IMR-90 (cell line): ENCODE measurements at regions not wholly inside any gene's neighbourhood (a gene's known extent, or its start where the extent isn't known, plus 50 kb on each side); places are given as distances from the start of the nearest gene placed in this dataset.

Experiments
- ATAC-seq: fragments of 200-7000 bp; cut with Tn5 transposase; 2 replicates; pipeline ENCODE4 v1.9.1; 2020; ENCODE audit warnings: low read depth, mild to moderate bottlenecking, moderate library complexity
- BruUV-seq: library from RNA; stranded (reverse); fragments of 400-500 nt; replicated peaks from 2 replicates; lab custom pipeline; 2021; lab: Mats Ljungman, UMichigan
- CTCF ChIA-PET: fragments of 300-600 bp; formaldehyde crosslinking; extraction: SDS; loops from one replicate; lab custom pipeline; 2021; ENCODE audit warnings: antibody characterized with exemption; lab: Yijun Ruan, JAX
- POLR2A ChIA-PET: fragments of 300-600 bp; sonication (Branson Sonifier 250); formaldehyde crosslinking; loops from one replicate; lab custom pipeline; 2022; ENCODE audit warnings: antibody characterized with exemption; ENCODE audit not compliant: unreplicated experiment; lab: Charles Lee
- DNase-seq: peaks from one replicate; pipeline ENCODE4 v3.0.0; 2013
- H2AFZ ChIP-seq: replicated peaks from 2 replicates; pipeline ENCODE3; 2013; ENCODE audit warnings: low read length, mild to moderate bottlenecking; ENCODE audit not compliant: poor library complexity
- H2AK5ac ChIP-seq: 2 replicates; pipeline ENCODE4 v1.6.1; 2013; ENCODE audit warnings: low read depth, low read length, inconsistent platforms
- H2AK9ac ChIP-seq: replicated peaks from 2 replicates; pipeline ENCODE3; 2013; ENCODE audit warnings: mild to moderate bottlenecking, low read depth, low read length, moderate library complexity; ENCODE audit not compliant: poor library complexity
- H2BK120ac ChIP-seq: 2 replicates; pipeline ENCODE4 v1.6.1; 2013; ENCODE audit warnings: low read depth, low read length, inconsistent platforms
- H2BK15ac ChIP-seq: 3 replicates; pipeline ENCODE4 v1.6.1; 2013; ENCODE audit warnings: low read depth, low read length, inconsistent platforms
- H2BK20ac ChIP-seq: 2 replicates; pipeline ENCODE4 v1.6.1; 2013; ENCODE audit warnings: low read depth, mild to moderate bottlenecking, inconsistent platforms, low read length, moderate library complexity
- H2BK5ac ChIP-seq: 2 replicates; pipeline ENCODE4 v1.6.1; 2013; ENCODE audit warnings: mild to moderate bottlenecking, low read depth, low read length, inconsistent platforms; ENCODE audit not compliant: poor library complexity, severe bottlenecking
- H3K14ac ChIP-seq: replicated peaks from 2 replicates; pipeline ENCODE4 v1.6.1; 2013; ENCODE audit warnings: low read depth, low read length, inconsistent platforms
- H3K18ac ChIP-seq: 2 replicates; pipeline ENCODE4 v1.6.1; 2013; ENCODE audit warnings: low read depth, low read length, control low read depth
- H3K23ac ChIP-seq: 2 replicates; pipeline ENCODE4 v1.6.1; 2013; ENCODE audit warnings: low read depth, low read length, inconsistent platforms
- H3K27ac ChIP-seq: 2 replicates; pipeline ENCODE4 v1.5.1; 2013; ENCODE audit warnings: mild to moderate bottlenecking, control low read depth, low read length; ENCODE audit not compliant: insufficient read depth
- H3K27me3 ChIP-seq: 2 replicates; pipeline ENCODE4 v1.6.1; 2013; ENCODE audit warnings: low read length; ENCODE audit not compliant: control insufficient read depth, insufficient read depth
- H3K36me3 ChIP-seq: 2 replicates; pipeline ENCODE4 v1.6.1; 2013; ENCODE audit warnings: low read length, mixed read lengths; ENCODE audit not compliant: control insufficient read depth, insufficient read depth
- H3K4ac ChIP-seq: 2 replicates; pipeline ENCODE4 v1.6.1; 2013; ENCODE audit warnings: low read depth, low read length, inconsistent platforms
- H3K4me1 ChIP-seq: 2 replicates; pipeline ENCODE4 v1.6.1; 2013; ENCODE audit warnings: low read length, mixed read lengths; ENCODE audit not compliant: control insufficient read depth, insufficient read depth
- H3K4me2 ChIP-seq: 2 replicates; pipeline ENCODE4 v1.6.1; 2013; ENCODE audit warnings: low read depth, mild to moderate bottlenecking, control low read depth, low read length, moderate library complexity
- H3K4me3 ChIP-seq: 2 replicates; pipeline ENCODE4 v1.5.1; 2013; ENCODE audit warnings: low read depth, mild to moderate bottlenecking, control low read depth, low read length, moderate library complexity; ENCODE audit not compliant: insufficient read depth
- H3K56ac ChIP-seq: 2 replicates; pipeline ENCODE4 v1.6.1; 2013; ENCODE audit warnings: low read length, inconsistent platforms; ENCODE audit not compliant: insufficient read depth; ENCODE audit errors: extremely low read depth
- H3K79me1 ChIP-seq, 2 experiments: 2 replicates each; pipeline ENCODE4 v1.6.1; 2013; ENCODE audit warnings: low read length in 2 of 2, inconsistent platforms in 1 of 2, low read depth in 1 of 2
- H3K9ac ChIP-seq: 2 replicates; pipeline ENCODE4 v1.6.1; 2013; ENCODE audit warnings: low read depth, low read length, control low read depth
- H3K9me1 ChIP-seq: 2 replicates; pipeline ENCODE4 v1.6.1; 2013; ENCODE audit warnings: low read length, inconsistent platforms; ENCODE audit not compliant: insufficient read depth
- H3K9me3 ChIP-seq: 2 replicates; pipeline ENCODE4 v1.6.1; 2013; ENCODE audit warnings: low read length; ENCODE audit not compliant: control insufficient read depth, insufficient read depth
- H4K20me1 ChIP-seq: 2 replicates; pipeline ENCODE4 v1.6.1; 2013; ENCODE audit warnings: low read length, inconsistent platforms; ENCODE audit not compliant: insufficient read depth
- H4K5ac ChIP-seq: 2 replicates; pipeline ENCODE4 v1.6.1; 2013; ENCODE audit warnings: mild to moderate bottlenecking, low read depth, low read length, control low read depth
- H4K8ac ChIP-seq, 2 experiments: 2 replicates each; pipeline ENCODE4 v1.6.1; 2013; ENCODE audit warnings: low read depth in 2 of 2, low read length in 2 of 2, control low read depth in 1 of 2, inconsistent platforms in 1 of 2
- H4K91ac ChIP-seq: 2 replicates; pipeline ENCODE4 v1.6.1; 2013; ENCODE audit warnings: low read depth, low read length, inconsistent platforms; ENCODE audit not compliant: insufficient read depth
- BHLHE40 ChIP-seq: fragments of 150-350 bp; IDR thresholded peaks from 2 replicates; pipeline ENCODE4 v1.6.1; 2016; ENCODE audit warnings: mild to moderate bottlenecking, low read depth, low read length
- CEBPB ChIP-seq: IDR thresholded peaks from 2 replicates; pipeline ENCODE4 v1.6.1; 2012; ENCODE audit warnings: low read depth, low read length, improper control_type of control experiment
- CHD1 ChIP-seq: IDR thresholded peaks from 2 replicates; pipeline ENCODE4 v1.6.1; 2012; ENCODE audit warnings: low read depth, low read length, improper control_type of control experiment
- FOS ChIP-seq: fragments of 150-350 bp; IDR thresholded peaks from 2 replicates; pipeline ENCODE4 v1.6.1; 2016; ENCODE audit warnings: low read depth, low read length
- MAFK ChIP-seq: IDR thresholded peaks from 2 replicates; pipeline ENCODE4 v1.6.1; 2012; ENCODE audit warnings: low read depth, low read length, improper control_type of control experiment
- NFE2L2 ChIP-seq: fragments of 150-350 bp; IDR thresholded peaks from 2 replicates; pipeline ENCODE4 v1.6.1; 2016; ENCODE audit warnings: low read depth, mild to moderate bottlenecking, low read length
- POLR2A ChIP-seq: IDR thresholded peaks from 2 replicates; pipeline ENCODE4 v1.6.1; 2012; ENCODE audit warnings: mild to moderate bottlenecking, low read depth, low read length
- RCOR1 ChIP-seq: IDR thresholded peaks from 2 replicates; pipeline ENCODE4 v1.6.1; 2012; ENCODE audit warnings: mild to moderate bottlenecking, low read length, improper control_type of control experiment; ENCODE audit not compliant: insufficient replicate concordance
- RFX5 ChIP-seq: IDR thresholded peaks from 2 replicates; pipeline ENCODE4 v1.8.0; 2012; ENCODE audit warnings: low read depth, mild to moderate bottlenecking, low read length, moderate library complexity
- SMC3 ChIP-seq: fragments of 150-350 bp; IDR thresholded peaks from 2 replicates; pipeline ENCODE4 v1.6.1; 2016; ENCODE audit warnings: low read depth, mild to moderate bottlenecking, antibody characterized with exemption, low read length, moderate library complexity
- WGBS, 2 experiments: methylation state at CpG; one replicate each; pipeline versions ENCODE4 v1.1.5 to v1.1.7; 2013; ENCODE audit warnings: missing lambda C conversion rate in 2 of 2; ENCODE audit not compliant: insufficient read length in 1 of 2; ENCODE audit errors: extremely low coverage in 2 of 2; 5-methylcytosine and 5-hydroxymethylcytosine counted together
- dilution Hi-C: fragments of 300-500 bp; cut with HindIII; formaldehyde crosslinking; loops from one replicate; pipeline ENCODE4 v1.14.3; 2018; ENCODE audit warnings: low sequenced_read_pairs; ENCODE audit not compliant: unreplicated experiment
- in situ Hi-C: fragments of 300-500 bp; cut with MboI; formaldehyde crosslinking; loops from 3 replicates; pipeline ENCODE4 v1.14.3; 2019; ENCODE audit warnings: low sequenced_read_pairs, inconsistent platforms, mixed read lengths
- intact Hi-C: fragments of 100-400 bp; cut with micrococcal nuclease; formaldehyde crosslinking; loops from 2 replicates; pipeline ENCODE4 v1.10.0; 2022
- TF ChIP-seq, protein P1 (sequence below): fragments of 150-350 bp; IDR thresholded peaks from 2 replicates; pipeline ENCODE4 v1.6.1; 2017; ENCODE audit warnings: mild to moderate bottlenecking, antibody characterized with exemption, low read length, low read depth
- TF ChIP-seq, protein P2 (sequence below): conservative IDR thresholded peaks from 2 replicates; pipeline ENCODE4 v1.5.1; 2012; ENCODE audit warnings: mild to moderate bottlenecking, low read depth, low read length, improper control_type of control experiment
- TF ChIP-seq, protein P3 (sequence below): fragments of 150-350 bp; IDR thresholded peaks from 2 replicates; pipeline ENCODE4 v1.6.1; 2016; ENCODE audit warnings: low read depth, mild to moderate bottlenecking, low read length, moderate library complexity, borderline replicate concordance

DNA sequence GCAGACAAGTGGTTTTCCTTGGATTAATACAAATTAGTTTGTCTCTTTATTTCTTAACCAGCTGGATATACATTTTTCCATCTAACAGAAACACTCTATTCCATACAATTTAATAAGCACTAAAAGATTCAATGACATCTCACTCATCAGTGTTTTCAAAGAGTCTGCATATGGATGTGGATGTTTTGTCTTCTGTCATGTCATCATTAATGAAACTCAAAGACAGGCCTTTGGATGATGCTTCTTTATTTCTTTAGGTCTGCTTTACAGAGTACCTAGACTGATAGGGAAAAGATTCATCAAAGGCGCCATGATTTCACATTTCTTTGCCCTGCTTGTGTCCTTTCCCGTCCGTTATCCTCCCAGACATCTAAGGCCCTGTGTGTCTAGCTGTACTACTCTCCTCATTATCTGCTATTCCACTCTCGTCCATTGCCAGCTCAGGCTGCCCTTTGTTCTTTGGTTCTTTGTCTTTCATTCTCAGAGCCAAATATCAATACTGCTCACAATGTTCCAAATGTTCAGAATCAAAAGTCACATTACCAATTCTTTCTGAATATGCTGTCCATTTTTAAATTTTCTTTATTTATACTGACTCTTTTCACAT, 232.3 kb upstream of the CHAC2 start:
- BruUV-seq: no TSS peak
- no peak overlapping the region for H2BK20ac ChIP-seq
- no peak overlapping the region for H3K4me3 ChIP-seq
- no peaks in the 10 kb centered on the region for H3K9me1 ChIP-seq
- no peak overlapping the region for H3K27ac ChIP-seq
- no peak overlapping the region for H4K91ac ChIP-seq
- no peak overlapping the region for H4K8ac ChIP-seq
- H2AK5ac ChIP-seq: no peak overlapping the region
- H3K27me3 ChIP-seq: peaks cover 1% of the 10 kb centered on the region
- no peak overlapping the region for H3K23ac ChIP-seq
- ATAC-seq (no peak), DNase-seq (no peak)
- H3K18ac ChIP-seq: no peak overlapping the region
- H2BK15ac ChIP-seq: no peak overlapping the region
- no peaks in the 10 kb centered on the region for H4K20me1 ChIP-seq
- H3K9ac ChIP-seq: no peak overlapping the region
- no peak overlapping the region for H3K4me2 ChIP-seq
- H2BK120ac ChIP-seq: no peak overlapping the region
- no peak overlapping the region for H2AK9ac ChIP-seq
- H3K36me3 ChIP-seq: no peaks in the 10 kb centered on the region
- TF ChIP-seq BHLHE40 (no peak), CEBPB (no peak), NFE2L2 (no peak), MAFK (no peak), POLR2A (no peak), FOS (no peak), RCOR1 (no peak), CHD1 (no peak), SMC3 (no peak), RFX5 (no peak)
- TF ChIP-seq, protein P1, sequence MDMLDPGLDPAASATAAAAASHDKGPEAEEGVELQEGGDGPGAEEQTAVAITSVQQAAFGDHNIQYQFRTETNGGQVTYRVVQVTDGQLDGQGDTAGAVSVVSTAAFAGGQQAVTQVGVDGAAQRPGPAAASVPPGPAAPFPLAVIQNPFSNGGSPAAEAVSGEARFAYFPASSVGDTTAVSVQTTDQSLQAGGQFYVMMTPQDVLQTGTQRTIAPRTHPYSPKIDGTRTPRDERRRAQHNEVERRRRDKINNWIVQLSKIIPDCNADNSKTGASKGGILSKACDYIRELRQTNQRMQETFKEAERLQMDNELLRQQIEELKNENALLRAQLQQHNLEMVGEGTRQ: no peak
- TF ChIP-seq, protein P2, sequence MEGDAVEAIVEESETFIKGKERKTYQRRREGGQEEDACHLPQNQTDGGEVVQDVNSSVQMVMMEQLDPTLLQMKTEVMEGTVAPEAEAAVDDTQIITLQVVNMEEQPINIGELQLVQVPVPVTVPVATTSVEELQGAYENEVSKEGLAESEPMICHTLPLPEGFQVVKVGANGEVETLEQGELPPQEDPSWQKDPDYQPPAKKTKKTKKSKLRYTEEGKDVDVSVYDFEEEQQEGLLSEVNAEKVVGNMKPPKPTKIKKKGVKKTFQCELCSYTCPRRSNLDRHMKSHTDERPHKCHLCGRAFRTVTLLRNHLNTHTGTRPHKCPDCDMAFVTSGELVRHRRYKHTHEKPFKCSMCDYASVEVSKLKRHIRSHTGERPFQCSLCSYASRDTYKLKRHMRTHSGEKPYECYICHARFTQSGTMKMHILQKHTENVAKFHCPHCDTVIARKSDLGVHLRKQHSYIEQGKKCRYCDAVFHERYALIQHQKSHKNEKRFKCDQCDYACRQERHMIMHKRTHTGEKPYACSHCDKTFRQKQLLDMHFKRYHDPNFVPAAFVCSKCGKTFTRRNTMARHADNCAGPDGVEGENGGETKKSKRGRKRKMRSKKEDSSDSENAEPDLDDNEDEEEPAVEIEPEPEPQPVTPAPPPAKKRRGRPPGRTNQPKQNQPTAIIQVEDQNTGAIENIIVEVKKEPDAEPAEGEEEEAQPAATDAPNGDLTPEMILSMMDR: no peak
- TF ChIP-seq, protein P3, sequence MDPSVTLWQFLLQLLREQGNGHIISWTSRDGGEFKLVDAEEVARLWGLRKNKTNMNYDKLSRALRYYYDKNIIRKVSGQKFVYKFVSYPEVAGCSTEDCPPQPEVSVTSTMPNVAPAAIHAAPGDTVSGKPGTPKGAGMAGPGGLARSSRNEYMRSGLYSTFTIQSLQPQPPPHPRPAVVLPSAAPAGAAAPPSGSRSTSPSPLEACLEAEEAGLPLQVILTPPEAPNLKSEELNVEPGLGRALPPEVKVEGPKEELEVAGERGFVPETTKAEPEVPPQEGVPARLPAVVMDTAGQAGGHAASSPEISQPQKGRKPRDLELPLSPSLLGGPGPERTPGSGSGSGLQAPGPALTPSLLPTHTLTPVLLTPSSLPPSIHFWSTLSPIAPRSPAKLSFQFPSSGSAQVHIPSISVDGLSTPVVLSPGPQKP: no peak
- no peak overlapping the region for H3K56ac ChIP-seq
- no peak overlapping the region for H3K14ac ChIP-seq
- no peak overlapping the region for H2BK5ac ChIP-seq
- 64% methylated on average over 2 of the region's 4 CpGs; no CpG with 5 or more reads in 1 of the 2 experiments for WGBS, 2 experiments
- H3K4me1 ChIP-seq: no peaks in the 10 kb centered on the region
- in situ Hi-C loops (no loop called here), intact Hi-C loops (no loop called here), dilution Hi-C loops (no loop called here)
- H4K5ac ChIP-seq: no peak overlapping the region
- H3K9me3 ChIP-seq: no peaks in the 10 kb centered on the region
- POLR2A ChIA-PET: no interaction called here
- H3K79me1 ChIP-seq: no peaks in the 10 kb centered on the region
- CTCF ChIA-PET: interaction anchor here (0.6 kb wide), 1 partner anchor 49 kb away, joined by 3 read pairs; no protein-coding TSS in a partner anchor
- H2AFZ ChIP-seq: no peak overlapping the region
- no peak overlapping the region for H3K4ac ChIP-seq
